ENCODE measurements at regions not wholly inside any gene's neighbourhood (a gene's known extent, or its start where the extent isn't known, plus 50 kb on each side); places are given as distances from the start of the nearest gene placed in this dataset.
"Not testable (repeated sequence)": the region's sequence is repeated elsewhere in the genome, so short reads cannot be mapped to it uniquely, and the experiment has no call there.

- H3K27ac ChIP-seq (replicated peaks; ENCODE audit: low read length): no peak overlapping the region
- H3K4me2 ChIP-seq (ENCODE audit: insufficient read depth, low read length, poor library complexity, severe bottlenecking): no peak overlapping the region
- no peak overlapping the region for H4K8ac ChIP-seq (ENCODE audit: low read depth, low read length)
- no peak overlapping the region for H2AFZ ChIP-seq (ENCODE audit: low read length)
- H2BK5ac ChIP-seq (ENCODE audit: low read length): no peak overlapping the region
- no peak overlapping the region for H3K9ac ChIP-seq (ENCODE audit: low read depth, low read length, poor library complexity)
- DNase-seq (ENCODE audit: low spot score): no peak
- no peak overlapping the region for H2BK12ac ChIP-seq (ENCODE audit: low read length)
- no peak overlapping the region for H4K91ac ChIP-seq (ENCODE audit: low read depth, low read length, poor library complexity)
- no peaks in the 10 kb centered on the region for H3K79me1 ChIP-seq (ENCODE audit: low read depth, low read length)
- H3K18ac ChIP-seq (ENCODE audit: low read length): no peak overlapping the region
- no peak overlapping the region for H3K4me3 ChIP-seq (ENCODE audit: low read length in 2 of 2)
- H3K14ac ChIP-seq (ENCODE audit: low read length): no peak overlapping the region
- H3K36me3 ChIP-seq (replicated peaks in 1 of 2; ENCODE audit: control insufficient read depth in 2 of 2, insufficient read depth in 2 of 2, low read length in 2 of 2): no peaks in the 10 kb centered on the region
- no peak overlapping the region for H3K4ac ChIP-seq (ENCODE audit: low read length)
- H3K27me3 ChIP-seq (ENCODE audit: control insufficient read depth in 3 of 3, insufficient read depth in 3 of 3, low read depth in 1 of 3, low read length in 3 of 3): no peaks in the 10 kb centered on the region
- H2BK15ac ChIP-seq (ENCODE audit: low read length): no peak overlapping the region
- H3K9me3 ChIP-seq (replicated peaks in 1 of 2; ENCODE audit: control insufficient read depth in 2 of 2, insufficient read depth in 1 of 2, low read depth in 1 of 2, low read length in 2 of 2): no peaks in the 10 kb centered on the region
- H3K23ac ChIP-seq (ENCODE audit: low read depth, low read length, poor library complexity): no peak overlapping the region
- no peaks in the 10 kb centered on the region for H3K4me1 ChIP-seq (ENCODE audit: control insufficient read depth in 2 of 2, insufficient read depth in 1 of 2, low read depth in 1 of 2, low read length in 2 of 2)
- no peak overlapping the region for H2AK5ac ChIP-seq (ENCODE audit: low read depth, low read length)
- no peak overlapping the region for H2BK120ac ChIP-seq (ENCODE audit: low read depth, low read length)
- WGBS, 2 donors (ENCODE audit: extremely low coverage in 2 of 2, insufficient read length in 2 of 2, insufficient replicate concordance in 1 of 2): no CpG with 5 or more reads among the region's 2 CpGs
Observed at GRCh38 chr3:102933377-102933776, 498.6 kb downstream of the ZPLD1 start.

- H3K27me3 ChIP-seq (ENCODE audit: control insufficient read depth in 3 of 3, insufficient read depth in 3 of 3, low read depth in 1 of 3, low read length in 3 of 3): no peaks in the 10 kb centered on the region
- H3K4me2 ChIP-seq (ENCODE audit: insufficient read depth, low read length, poor library complexity, severe bottlenecking): no peak overlapping the region
- no peak overlapping the region for H3K27ac ChIP-seq (replicated peaks; ENCODE audit: low read length)
- no peak overlapping the region for H2BK12ac ChIP-seq (ENCODE audit: low read length)
- DNase-seq (ENCODE audit: low spot score): no peak
- no peak overlapping the region for H3K23ac ChIP-seq (ENCODE audit: low read depth, low read length, poor library complexity)
- no CpG with 5 or more reads among the region's 2 CpGs for WGBS, 2 donors (ENCODE audit: extremely low coverage in 2 of 2, insufficient read length in 2 of 2, insufficient replicate concordance in 1 of 2)
- no peak overlapping the region for H2AK5ac ChIP-seq (ENCODE audit: low read depth, low read length)
- no peak overlapping the region for H2AFZ ChIP-seq (ENCODE audit: low read length)
- H2BK5ac ChIP-seq (ENCODE audit: low read length): no peak overlapping the region
- no peak overlapping the region for H2BK120ac ChIP-seq (ENCODE audit: low read depth, low read length)
- no peak overlapping the region for H3K14ac ChIP-seq (ENCODE audit: low read length)
- H3K9me3 ChIP-seq (replicated peaks in 1 of 2; ENCODE audit: control insufficient read depth in 2 of 2, insufficient read depth in 1 of 2, low read depth in 1 of 2, low read length in 2 of 2): no peaks in the 10 kb centered on the region
- no peak overlapping the region for H4K91ac ChIP-seq (ENCODE audit: low read depth, low read length, poor library complexity)
- no peak overlapping the region for H3K4me3 ChIP-seq (ENCODE audit: low read length in 2 of 2)
- H3K4ac ChIP-seq (ENCODE audit: low read length): no peak overlapping the region
- H3K36me3 ChIP-seq (replicated peaks in 1 of 2; ENCODE audit: control insufficient read depth in 2 of 2, insufficient read depth in 2 of 2, low read length in 2 of 2): no peaks in the 10 kb centered on the region
- H4K8ac ChIP-seq (ENCODE audit: low read depth, low read length): no peak overlapping the region
- no peak overlapping the region for H2BK15ac ChIP-seq (ENCODE audit: low read length)
- no peaks in the 10 kb centered on the region for H3K4me1 ChIP-seq (ENCODE audit: control insufficient read depth in 2 of 2, insufficient read depth in 1 of 2, low read depth in 1 of 2, low read length in 2 of 2)
- no peaks in the 10 kb centered on the region for H3K79me1 ChIP-seq (ENCODE audit: low read depth, low read length)
- no peak overlapping the region for H3K18ac ChIP-seq (ENCODE audit: low read length)
- no peak overlapping the region for H3K9ac ChIP-seq (ENCODE audit: low read depth, low read length, poor library complexity)
Observed at GRCh38 chr3:102936511-102937045, 501.8 kb downstream of the ZPLD1 start.

- DNase-seq (ENCODE audit: low spot score): no peak
- no peak overlapping the region for H4K8ac ChIP-seq (ENCODE audit: low read depth, low read length)
- H3K4me2 ChIP-seq (ENCODE audit: insufficient read depth, low read length, poor library complexity, severe bottlenecking): no peak overlapping the region
- H3K79me1 ChIP-seq (ENCODE audit: low read depth, low read length): no peaks in the 10 kb centered on the region
- H3K18ac ChIP-seq (ENCODE audit: low read length): no peak overlapping the region
- H2BK120ac ChIP-seq (ENCODE audit: low read depth, low read length): no peak overlapping the region
- no peaks in the 10 kb centered on the region for H3K4me1 ChIP-seq (ENCODE audit: control insufficient read depth in 2 of 2, insufficient read depth in 1 of 2, low read depth in 1 of 2, low read length in 2 of 2)
- H2AFZ ChIP-seq (ENCODE audit: low read length): no peak overlapping the region
- H3K14ac ChIP-seq (ENCODE audit: low read length): no peak overlapping the region
- no peak overlapping the region for H2AK5ac ChIP-seq (ENCODE audit: low read depth, low read length)
- no peak overlapping the region for H4K91ac ChIP-seq (ENCODE audit: low read depth, low read length, poor library complexity)
- H2BK15ac ChIP-seq (ENCODE audit: low read length): no peak overlapping the region
- no peak overlapping the region for H3K27ac ChIP-seq (replicated peaks; ENCODE audit: low read length)
- H3K9me3 ChIP-seq (replicated peaks in 1 of 2; ENCODE audit: control insufficient read depth in 2 of 2, insufficient read depth in 1 of 2, low read depth in 1 of 2, low read length in 2 of 2): no peaks in the 10 kb centered on the region
- H3K36me3 ChIP-seq (replicated peaks in 1 of 2; ENCODE audit: control insufficient read depth in 2 of 2, insufficient read depth in 2 of 2, low read length in 2 of 2): no peaks in the 10 kb centered on the region
- H3K4ac ChIP-seq (ENCODE audit: low read length): no peak overlapping the region
- WGBS, 2 donors (ENCODE audit: extremely low coverage in 2 of 2, insufficient read length in 2 of 2, insufficient replicate concordance in 1 of 2): no CpG with 5 or more reads among the region's 1 CpG
- no peak overlapping the region for H3K23ac ChIP-seq (ENCODE audit: low read depth, low read length, poor library complexity)
- H3K27me3 ChIP-seq (ENCODE audit: control insufficient read depth in 3 of 3, insufficient read depth in 3 of 3, low read depth in 1 of 3, low read length in 3 of 3): no peaks in the 10 kb centered on the region
- no peak overlapping the region for H2BK5ac ChIP-seq (ENCODE audit: low read length)
- no peak overlapping the region for H2BK12ac ChIP-seq (ENCODE audit: low read length)
- H3K9ac ChIP-seq (ENCODE audit: low read depth, low read length, poor library complexity): no peak overlapping the region
- H3K4me3 ChIP-seq (ENCODE audit: low read length in 2 of 2): no peak overlapping the region
Observed at GRCh38 chr3:102941786-102942185, 507.0 kb downstream of the ZPLD1 start.

GRCh38 chr3:102946445-102946844 is 511.6 kb downstream of the ZPLD1 start:
- not testable (repeated sequence) for H2BK12ac ChIP-seq (ENCODE audit: low read length); H4K8ac ChIP-seq (ENCODE audit: low read depth, low read length); H2BK15ac ChIP-seq (ENCODE audit: low read length); H2BK120ac ChIP-seq (ENCODE audit: low read depth, low read length); H3K14ac ChIP-seq (ENCODE audit: low read length); H2BK5ac ChIP-seq (ENCODE audit: low read length); H3K4me3 ChIP-seq (ENCODE audit: low read length in 2 of 2); H3K79me1 ChIP-seq (ENCODE audit: low read depth, low read length); H3K23ac ChIP-seq (ENCODE audit: low read depth, low read length, poor library complexity); H3K9me3 ChIP-seq (replicated peaks in 1 of 2; ENCODE audit: control insufficient read depth in 2 of 2, insufficient read depth in 1 of 2, low read depth in 1 of 2, low read length in 2 of 2); H3K36me3 ChIP-seq (replicated peaks in 1 of 2; ENCODE audit: control insufficient read depth in 2 of 2, insufficient read depth in 2 of 2, low read length in 2 of 2); H2AFZ ChIP-seq (ENCODE audit: low read length); H3K4me2 ChIP-seq (ENCODE audit: insufficient read depth, low read length, poor library complexity, severe bottlenecking); H2AK5ac ChIP-seq (ENCODE audit: low read depth, low read length); H4K91ac ChIP-seq (ENCODE audit: low read depth, low read length, poor library complexity); H3K27ac ChIP-seq (replicated peaks; ENCODE audit: low read length); H3K4me1 ChIP-seq (ENCODE audit: control insufficient read depth in 2 of 2, insufficient read depth in 1 of 2, low read depth in 1 of 2, low read length in 2 of 2); H3K18ac ChIP-seq (ENCODE audit: low read length); H3K4ac ChIP-seq (ENCODE audit: low read length); H3K27me3 ChIP-seq (ENCODE audit: control insufficient read depth in 3 of 3, insufficient read depth in 3 of 3, low read depth in 1 of 3, low read length in 3 of 3); H3K9ac ChIP-seq (ENCODE audit: low read depth, low read length, poor library complexity); DNase-seq (ENCODE audit: low spot score)
- WGBS, 2 donors (ENCODE audit: extremely low coverage in 2 of 2, insufficient read length in 2 of 2, insufficient replicate concordance in 1 of 2): no CpG with 5 or more reads among the region's 10 CpGs
